Mucosa of rectum (tissue), 2 donors: ENCODE measurements at regions not wholly inside any gene's neighbourhood (a gene's known extent, or its start where the extent isn't known, plus 50 kb on each side); places are given as distances from the start of the nearest gene placed in this dataset.

Source experiments
- H3K27ac ChIP-seq, 2 donors: one replicate each; pipeline ENCODE4 v1.7.0; 2013; ENCODE audit warnings: inconsistent platforms in 2 of 2, low read depth in 2 of 2, low read length in 2 of 2
- H3K27me3 ChIP-seq, 2 donors: one replicate each; pipeline ENCODE4 v1.7.0; 2013; ENCODE audit warnings: low read length in 2 of 2; ENCODE audit not compliant: control insufficient read depth in 2 of 2, insufficient read depth in 2 of 2
- H3K36me3 ChIP-seq, 2 donors: one replicate each; pipeline ENCODE4 v1.7.0; 2013; ENCODE audit warnings: low read length in 2 of 2; ENCODE audit not compliant: control insufficient read depth in 2 of 2, insufficient read depth in 2 of 2
- H3K4me1 ChIP-seq, 2 donors: one replicate each; pipeline ENCODE4 v1.7.0; 2013; ENCODE audit warnings: low read length in 2 of 2, mild to moderate bottlenecking in 1 of 2; ENCODE audit not compliant: control insufficient read depth in 2 of 2, insufficient read depth in 2 of 2
- H3K4me3 ChIP-seq, 2 donors: one replicate each; pipeline ENCODE4 v1.7.0; 2013; ENCODE audit warnings: low read length in 2 of 2
- H3K9ac ChIP-seq, 2 donors: one replicate each; pipeline ENCODE4 v1.7.0; 2013; ENCODE audit warnings: low read length in 2 of 2, low read depth in 1 of 2, mild to moderate bottlenecking in 1 of 2
- H3K9me3 ChIP-seq, 2 donors: one replicate each; pipeline ENCODE4 v1.7.0; 2013; ENCODE audit warnings: low read length in 2 of 2; ENCODE audit not compliant: control insufficient read depth in 2 of 2
- donor health status: healthy.
- donor health status: Normal muscosa, but diverticular disease.

- peaks cover 0 to 3% of the 10 kb centered on the region in 2 donors for H3K4me1 ChIP-seq
Measured at GRCh38 chr10:78518224-78518623, 484.6 kb downstream of the RPS24 start.

DNA sequence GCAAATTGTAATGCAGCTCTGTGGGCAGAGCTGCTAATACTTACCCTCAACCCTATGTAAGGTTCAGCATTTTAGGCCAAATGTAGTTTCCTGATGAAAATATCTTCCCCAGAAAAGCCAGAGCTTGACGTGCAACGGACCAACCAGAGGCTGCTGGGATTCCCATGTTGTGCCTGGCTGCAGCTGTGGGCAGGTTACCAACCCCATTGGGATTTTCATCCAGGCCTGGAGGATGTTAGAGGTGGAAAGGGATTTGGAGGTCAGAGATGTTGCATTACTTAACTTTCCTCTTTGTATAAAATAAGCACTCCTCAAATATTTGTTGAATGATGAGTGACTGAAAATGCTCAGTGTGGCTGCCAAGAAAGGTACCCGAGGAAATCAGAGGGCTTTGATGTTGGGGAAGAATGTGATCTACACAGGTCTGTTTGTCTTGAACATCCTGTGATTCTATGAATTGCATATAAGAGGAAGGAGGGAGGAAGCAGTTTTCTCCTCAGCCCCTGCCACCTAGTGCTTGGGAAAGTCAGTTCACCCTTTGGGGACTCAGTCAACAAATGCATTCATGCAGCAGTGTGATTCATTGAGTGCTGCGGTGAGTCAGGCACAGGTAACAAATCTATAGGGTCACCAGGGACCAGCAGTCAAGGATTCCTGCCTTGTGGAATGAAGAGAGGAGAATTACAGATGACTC is 487.2 kb downstream of the RPS24 start:
- H3K9ac ChIP-seq: no peak overlapping the region
- H3K36me3 ChIP-seq: no peaks in the 10 kb centered on the region
- no peak overlapping the region for H3K27ac ChIP-seq
- H3K4me1 ChIP-seq: no peaks in the 10 kb centered on the region
- H3K4me3 ChIP-seq: no peak overlapping the region
- no peaks in the 10 kb centered on the region for H3K27me3 ChIP-seq
- H3K9me3 ChIP-seq: no peaks in the 10 kb centered on the region

More at GRCh38 chr10:78518224-78518623, 484.6 kb downstream of the RPS24 start:
- no peak overlapping the region for H3K9ac ChIP-seq
- no peaks in the 10 kb centered on the region for H3K9me3 ChIP-seq
- H3K4me3 ChIP-seq: no peak overlapping the region
- no peak overlapping the region for H3K27ac ChIP-seq
- no peaks in the 10 kb centered on the region for H3K27me3 ChIP-seq
- no peaks in the 10 kb centered on the region for H3K36me3 ChIP-seq

DNA sequence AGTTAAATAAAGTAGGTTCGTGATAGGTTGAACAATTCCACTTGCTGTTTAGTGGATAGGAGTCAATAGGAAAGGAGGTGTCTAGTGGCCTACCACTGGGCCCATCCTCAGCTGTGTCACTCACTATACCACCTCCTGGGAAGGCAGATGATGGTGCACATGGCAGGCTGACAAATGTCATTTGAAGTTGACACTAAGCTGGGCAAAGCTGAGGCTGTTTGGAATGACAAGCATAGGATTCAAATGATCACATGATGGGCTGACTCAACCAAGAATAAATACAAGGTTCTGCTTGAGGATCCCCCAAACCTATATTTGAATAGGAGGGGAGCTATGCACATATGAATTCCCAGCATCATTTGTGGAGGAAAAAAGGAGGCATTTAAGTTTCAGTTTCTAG is 489.8 kb downstream of the RPS24 start:
- H3K9me3 ChIP-seq: no peaks in the 10 kb centered on the region
- no peaks in the 10 kb centered on the region for H3K4me1 ChIP-seq
- H3K4me3 ChIP-seq: no peak overlapping the region
- no peaks in the 10 kb centered on the region for H3K36me3 ChIP-seq
- H3K27ac ChIP-seq: no peak overlapping the region
- no peak overlapping the region for H3K9ac ChIP-seq
- H3K27me3 ChIP-seq: no peaks in the 10 kb centered on the region

DNA sequence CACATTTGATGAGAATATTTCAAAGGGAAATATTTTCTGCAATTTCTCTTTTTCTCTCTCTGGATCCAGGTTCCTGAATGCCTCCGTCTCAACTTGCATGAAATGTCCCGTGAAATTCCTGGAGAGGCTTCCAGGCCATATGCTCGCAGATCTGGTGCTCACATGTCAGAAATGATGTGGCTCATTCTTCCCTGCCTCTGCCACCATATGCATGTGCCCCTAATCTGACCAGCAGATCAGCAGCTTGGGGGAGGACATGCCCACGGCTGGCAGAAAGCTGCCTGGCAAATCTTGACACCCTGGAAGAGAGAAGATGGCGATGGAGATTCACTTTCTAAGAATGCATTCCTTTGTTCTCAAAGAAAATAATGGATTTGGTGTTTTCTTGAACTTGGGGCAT is 490.7 kb downstream of the RPS24 start:
- H3K9ac ChIP-seq: no peak overlapping the region
- H3K27me3 ChIP-seq: no peaks in the 10 kb centered on the region
- no peaks in the 10 kb centered on the region for H3K4me1 ChIP-seq
- H3K27ac ChIP-seq: no peak overlapping the region
- no peaks in the 10 kb centered on the region for H3K36me3 ChIP-seq
- no peaks in the 10 kb centered on the region for H3K9me3 ChIP-seq
- no peak overlapping the region for H3K4me3 ChIP-seq

DNA sequence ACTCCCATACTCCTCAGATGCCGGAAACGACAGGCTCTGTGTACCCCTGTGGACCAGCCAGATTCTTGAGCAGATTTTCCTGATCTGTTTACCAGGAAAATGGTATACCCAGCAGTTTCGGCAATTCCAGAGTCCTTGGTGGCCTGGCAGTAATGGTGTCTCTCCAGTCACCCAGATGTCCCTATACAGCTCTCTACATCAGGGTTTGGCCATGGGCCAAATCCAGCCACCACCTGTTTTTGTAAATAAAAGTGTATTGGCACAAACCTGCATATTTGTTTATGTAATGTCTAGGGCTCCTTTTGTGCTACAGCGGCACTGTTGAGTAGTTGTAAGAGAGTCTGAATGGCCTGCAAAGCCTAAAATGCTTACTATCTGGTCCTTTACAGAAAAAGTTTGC is 491.3 kb downstream of the RPS24 start:
- H3K9me3 ChIP-seq: no peaks in the 10 kb centered on the region
- no peak overlapping the region for H3K27ac ChIP-seq
- H3K9ac ChIP-seq: no peak overlapping the region
- no peak overlapping the region for H3K4me3 ChIP-seq
- no peaks in the 10 kb centered on the region for H3K36me3 ChIP-seq
- H3K4me1 ChIP-seq: no peaks in the 10 kb centered on the region
- H3K27me3 ChIP-seq: no peaks in the 10 kb centered on the region

DNA sequence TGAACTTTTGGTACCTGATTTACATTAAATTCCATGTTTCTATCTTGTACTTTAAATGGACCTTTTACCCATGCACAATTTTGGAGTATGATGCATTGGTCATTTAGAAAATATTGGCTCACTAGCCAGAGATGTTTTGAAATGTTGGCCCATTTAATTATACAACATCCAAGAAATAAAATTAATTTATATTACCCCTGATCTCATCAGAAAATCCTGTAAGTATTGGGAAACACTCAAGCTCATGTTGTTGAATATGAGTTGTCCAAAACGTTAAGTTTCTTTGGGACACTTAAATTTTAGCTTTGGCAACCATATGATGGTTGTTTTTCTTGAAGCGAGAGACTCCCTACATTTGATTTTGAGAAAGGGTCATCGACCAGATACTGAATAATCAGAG is 492.7 kb downstream of the RPS24 start:
- no peaks in the 10 kb centered on the region for H3K36me3 ChIP-seq
- H3K9ac ChIP-seq: no peak overlapping the region
- H3K9me3 ChIP-seq: no peaks in the 10 kb centered on the region
- no peak overlapping the region for H3K27ac ChIP-seq
- no peak overlapping the region for H3K4me3 ChIP-seq
- no peaks in the 10 kb centered on the region for H3K27me3 ChIP-seq
- H3K4me1 ChIP-seq: no peaks in the 10 kb centered on the region

DNA sequence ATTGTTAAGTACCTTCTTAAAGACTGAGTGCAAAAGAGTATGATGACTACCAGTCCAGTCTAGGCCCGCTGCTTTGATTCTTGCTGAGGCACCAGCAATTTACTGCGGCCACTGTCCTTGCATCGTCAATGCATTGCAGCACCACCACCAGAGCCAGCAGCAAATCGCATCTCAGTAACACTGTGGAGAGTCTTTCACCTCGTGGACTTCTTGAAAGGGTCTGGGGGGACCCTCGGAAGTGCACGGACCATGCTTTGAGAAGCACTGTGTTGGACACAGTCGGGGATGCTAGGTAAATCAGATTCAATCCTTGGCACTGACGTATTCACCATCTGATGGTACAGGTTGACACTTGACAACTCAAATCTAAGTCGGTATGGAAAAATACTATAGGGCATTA is 493.6 kb downstream of the RPS24 start:
- H3K4me3 ChIP-seq: no peak overlapping the region
- no peaks in the 10 kb centered on the region for H3K4me1 ChIP-seq
- H3K27me3 ChIP-seq: no peaks in the 10 kb centered on the region
- no peak overlapping the region for H3K9ac ChIP-seq
- H3K36me3 ChIP-seq: no peaks in the 10 kb centered on the region
- no peaks in the 10 kb centered on the region for H3K9me3 ChIP-seq
- H3K27ac ChIP-seq: no peak overlapping the region

- Histone ChIP-seq H3K36me3 (no peaks in the 10 kb centered on the region), H3K27me3 (no peaks in the 10 kb centered on the region), H3K4me3 (no peak overlapping the region), H3K9me3 (no peaks in the 10 kb centered on the region), H3K4me1 (peaks cover 0 to 4% of the 10 kb centered on the region in 2 donors), H3K27ac (peak overlapping the region in 1 of 2 donors; percentile 0), H3K9ac (peak overlapping the region in 1 of 2 donors; percentile 7)
Measured at GRCh38 chr10:78528749-78529204, 495.1 kb downstream of the RPS24 start.

DNA sequence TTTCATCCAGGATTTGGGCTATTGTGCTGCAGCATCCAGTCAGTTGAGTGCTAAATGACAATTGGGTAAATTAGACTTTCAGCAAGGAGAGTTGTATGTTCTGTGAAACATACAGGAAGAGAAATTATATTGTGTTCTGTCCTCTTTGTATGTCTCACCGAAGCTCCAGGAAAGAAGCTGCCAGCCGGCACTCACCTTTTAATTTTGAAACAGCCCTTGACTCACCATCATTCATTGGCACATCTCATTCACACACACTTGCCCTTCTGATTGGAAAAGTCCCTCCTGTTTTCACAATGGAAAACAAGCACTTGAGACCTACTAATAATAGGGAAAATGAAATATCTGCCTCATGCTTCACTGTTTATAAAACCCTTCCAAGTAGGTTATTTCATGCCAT is 495.6 kb downstream of the RPS24 start:
- no peaks in the 10 kb centered on the region for H3K27me3 ChIP-seq
- H3K4me1 ChIP-seq: peaks cover 0 to 4% of the 10 kb centered on the region in 2 donors
- H3K9me3 ChIP-seq: no peaks in the 10 kb centered on the region
- no peak overlapping the region for H3K4me3 ChIP-seq
- peak overlapping the region in 1 of 2 donors; percentile 0 for H3K27ac ChIP-seq
- H3K36me3 ChIP-seq: no peaks in the 10 kb centered on the region
- H3K9ac ChIP-seq: no peak overlapping the region

- Histone ChIP-seq H3K4me1 (peaks cover 3 to 7% of the 10 kb centered on the region in 2 donors), H3K27ac (no peak overlapping the region), H3K36me3 (no peaks in the 10 kb centered on the region), H3K9me3 (no peaks in the 10 kb centered on the region), H3K4me3 (no peak overlapping the region), H3K9ac (no peak overlapping the region), H3K27me3 (no peaks in the 10 kb centered on the region)
Measured at GRCh38 chr10:78531088-78531487, 497.4 kb downstream of the RPS24 start.
